ENCODE measurements at regions not wholly inside any gene's neighbourhood (a gene's known extent, or its start where the extent isn't known, plus 50 kb on each side); places are given as distances from the start of the nearest gene placed in this dataset.

DNA sequence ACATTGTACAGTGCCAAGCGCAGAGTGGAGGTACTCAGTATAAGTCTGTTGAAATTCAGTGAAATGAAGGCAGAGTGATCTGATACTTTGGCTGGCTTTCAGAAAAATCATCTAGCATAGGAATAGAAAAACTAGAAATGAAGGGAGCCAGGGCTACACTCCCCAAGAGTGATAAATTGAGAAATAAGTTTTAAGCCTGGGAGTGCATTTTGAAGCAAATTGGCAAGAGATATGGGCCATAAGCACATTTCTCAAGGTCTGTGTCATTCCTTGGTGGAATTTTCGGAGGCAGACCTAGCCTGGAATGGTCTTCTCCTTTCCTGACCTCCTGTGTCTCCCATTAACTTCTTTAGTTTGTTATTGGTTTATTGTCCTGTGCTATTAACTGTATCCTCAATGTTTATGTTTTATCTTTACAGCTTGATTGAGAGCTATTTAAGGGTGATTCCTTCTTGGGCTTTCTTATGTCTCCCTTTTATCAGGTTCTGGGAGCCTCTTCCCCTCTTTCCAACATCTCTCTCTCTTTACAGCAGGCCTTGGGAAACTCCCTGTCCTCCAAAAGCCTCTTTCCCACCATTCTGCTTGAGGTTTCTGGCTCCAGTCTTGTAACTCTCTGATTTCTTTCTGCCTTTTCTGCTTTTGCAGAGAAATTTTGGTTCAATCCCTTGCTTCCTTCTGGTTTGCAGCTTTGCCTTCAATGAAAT lies 649.5 kb downstream of the SLC4A3 start:
- TF ChIP-seq, protein P1, sequence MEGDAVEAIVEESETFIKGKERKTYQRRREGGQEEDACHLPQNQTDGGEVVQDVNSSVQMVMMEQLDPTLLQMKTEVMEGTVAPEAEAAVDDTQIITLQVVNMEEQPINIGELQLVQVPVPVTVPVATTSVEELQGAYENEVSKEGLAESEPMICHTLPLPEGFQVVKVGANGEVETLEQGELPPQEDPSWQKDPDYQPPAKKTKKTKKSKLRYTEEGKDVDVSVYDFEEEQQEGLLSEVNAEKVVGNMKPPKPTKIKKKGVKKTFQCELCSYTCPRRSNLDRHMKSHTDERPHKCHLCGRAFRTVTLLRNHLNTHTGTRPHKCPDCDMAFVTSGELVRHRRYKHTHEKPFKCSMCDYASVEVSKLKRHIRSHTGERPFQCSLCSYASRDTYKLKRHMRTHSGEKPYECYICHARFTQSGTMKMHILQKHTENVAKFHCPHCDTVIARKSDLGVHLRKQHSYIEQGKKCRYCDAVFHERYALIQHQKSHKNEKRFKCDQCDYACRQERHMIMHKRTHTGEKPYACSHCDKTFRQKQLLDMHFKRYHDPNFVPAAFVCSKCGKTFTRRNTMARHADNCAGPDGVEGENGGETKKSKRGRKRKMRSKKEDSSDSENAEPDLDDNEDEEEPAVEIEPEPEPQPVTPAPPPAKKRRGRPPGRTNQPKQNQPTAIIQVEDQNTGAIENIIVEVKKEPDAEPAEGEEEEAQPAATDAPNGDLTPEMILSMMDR (IDR thresholded peaks at IDR 0.05 in 2 of 3, conservative IDR thresholded peaks at IDR 0.05 in 1 of 3; ENCODE audit: insufficient read depth in 2 of 3, low read depth in 1 of 3, low read length in 3 of 3), result no peak
- TF ChIP-seq HOXB6 (CRISPR knock-in tag; IDR thresholded peaks at IDR 0.05; ENCODE audit: borderline replicate concordance), result no peak

Measured in K562 (cell line).